K562 (cell line): ENCODE measurements at regions not wholly inside any gene's neighbourhood (a gene's known extent, or its start where the extent isn't known, plus 50 kb on each side); places are given as distances from the start of the nearest gene placed in this dataset.

Source experiments
- CBFA2T2 ChIP-seq: fragments of 450-650 bp; conservative IDR thresholded peaks from 2 replicates; pipeline ENCODE4 v1.6.1; 2017; ENCODE audit warnings: mild to moderate bottlenecking
- CHD2 ChIP-seq: IDR thresholded peaks from 2 replicates; pipeline ENCODE4 v1.6.1; 2011; ENCODE audit warnings: low read depth, low read length
- NBN ChIP-seq: fragments of 450-650 bp; IDR thresholded peaks from 2 replicates; pipeline ENCODE4 v1.6.1; 2016; ENCODE audit warnings: low read depth, mild to moderate bottlenecking
- ZNF766 ChIP-seq: fragments of 200-800 bp; sonication (Bioruptor generic); conservative IDR thresholded peaks from 2 replicates; pipeline ENCODE4 v1.6.1; 2016; ENCODE audit warnings: missing genetic modification characterization, missing compliant biosample characterization
- ZNF79 ChIP-seq: fragments of 250-450 bp; sonication (Bioruptor Pico); IDR thresholded peaks from 2 replicates; pipeline ENCODE4 v1.4.0; 2020; ENCODE audit warnings: low read depth, mild to moderate bottlenecking, moderate library complexity
- TF ChIP-seq, protein P1 (sequence below): fragments of 250-450 bp; sonication (Bioruptor Pico); IDR thresholded peaks from 2 replicates; pipeline ENCODE4 v1.8.0; 2022; ENCODE audit warnings: moderate library complexity, mild to moderate bottlenecking, inconsistent platforms

DNA sequence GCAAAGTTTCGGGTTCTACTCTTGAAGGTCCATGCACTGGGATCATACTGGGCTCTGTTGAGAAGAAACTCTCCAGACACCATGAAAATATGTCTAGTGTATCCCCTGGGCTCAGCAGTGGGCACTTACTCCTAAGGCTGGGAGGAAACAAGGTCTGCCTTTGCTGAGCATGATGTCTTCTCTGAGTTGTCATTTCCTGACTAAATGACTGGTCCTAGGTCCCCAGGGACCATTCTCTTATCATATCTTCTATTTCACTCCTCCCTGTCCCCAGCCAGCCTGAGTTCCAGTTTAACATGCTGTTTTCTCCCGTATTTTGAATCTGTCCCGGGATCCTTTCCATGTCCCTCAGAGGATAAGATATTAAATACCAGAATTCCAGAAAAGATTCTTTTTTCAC is 225.4 kb downstream of the MTRR start:
- TF ChIP-seq CBFA2T2 (no peak), NBN (no peak), ZNF79 (CRISPR knock-in tag) (no peak), ZNF766 (CRISPR knock-in tag) (no peak), CHD2 (no peak)
- TF ChIP-seq, protein P1, sequence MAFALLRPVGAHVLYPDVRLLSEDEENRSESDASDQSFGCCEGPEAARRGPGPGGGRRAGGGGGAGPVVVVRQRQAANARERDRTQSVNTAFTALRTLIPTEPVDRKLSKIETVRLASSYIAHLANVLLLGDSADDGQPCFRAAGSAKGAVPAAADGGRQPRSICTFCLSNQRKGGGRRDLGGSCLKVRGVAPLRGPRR, result no peak
